IMR-90 (cell line): ENCODE measurements at regions not wholly inside any gene's neighbourhood (a gene's known extent, or its start where the extent isn't known, plus 50 kb on each side); places are given as distances from the start of the nearest gene placed in this dataset.

Experiments used
- ATAC-seq: fragments of 200-7000 bp; cut with Tn5 transposase; 2 replicates; pipeline ENCODE4 v1.9.1; 2020; ENCODE audit warnings: low read depth, mild to moderate bottlenecking, moderate library complexity
- BruUV-seq: library from RNA; stranded (reverse); fragments of 400-500 nt; replicated peaks from 2 replicates; lab custom pipeline; 2021; lab: Mats Ljungman, UMichigan
- CTCF ChIA-PET: fragments of 300-600 bp; formaldehyde crosslinking; extraction: SDS; loops from one replicate; lab custom pipeline; 2021; ENCODE audit warnings: antibody characterized with exemption; lab: Yijun Ruan, JAX
- POLR2A ChIA-PET: fragments of 300-600 bp; sonication (Branson Sonifier 250); formaldehyde crosslinking; loops from one replicate; lab custom pipeline; 2022; ENCODE audit warnings: antibody characterized with exemption; ENCODE audit not compliant: unreplicated experiment; lab: Charles Lee
- DNase-seq: peaks from one replicate; pipeline ENCODE4 v3.0.0; 2013
- H2AFZ ChIP-seq: replicated peaks from 2 replicates; pipeline ENCODE3; 2013; ENCODE audit warnings: low read length, mild to moderate bottlenecking; ENCODE audit not compliant: poor library complexity
- H2AK5ac ChIP-seq: 2 replicates; pipeline ENCODE4 v1.6.1; 2013; ENCODE audit warnings: low read depth, low read length, inconsistent platforms
- H2AK9ac ChIP-seq: replicated peaks from 2 replicates; pipeline ENCODE3; 2013; ENCODE audit warnings: mild to moderate bottlenecking, low read depth, low read length, moderate library complexity; ENCODE audit not compliant: poor library complexity
- H2BK120ac ChIP-seq: 2 replicates; pipeline ENCODE4 v1.6.1; 2013; ENCODE audit warnings: low read depth, low read length, inconsistent platforms
- H2BK15ac ChIP-seq: 3 replicates; pipeline ENCODE4 v1.6.1; 2013; ENCODE audit warnings: low read depth, low read length, inconsistent platforms
- H2BK20ac ChIP-seq: 2 replicates; pipeline ENCODE4 v1.6.1; 2013; ENCODE audit warnings: low read depth, mild to moderate bottlenecking, inconsistent platforms, low read length, moderate library complexity
- H2BK5ac ChIP-seq: 2 replicates; pipeline ENCODE4 v1.6.1; 2013; ENCODE audit warnings: mild to moderate bottlenecking, low read depth, low read length, inconsistent platforms; ENCODE audit not compliant: poor library complexity, severe bottlenecking
- H3K14ac ChIP-seq: replicated peaks from 2 replicates; pipeline ENCODE4 v1.6.1; 2013; ENCODE audit warnings: low read depth, low read length, inconsistent platforms
- H3K18ac ChIP-seq: 2 replicates; pipeline ENCODE4 v1.6.1; 2013; ENCODE audit warnings: low read depth, low read length, control low read depth
- H3K23ac ChIP-seq: 2 replicates; pipeline ENCODE4 v1.6.1; 2013; ENCODE audit warnings: low read depth, low read length, inconsistent platforms
- H3K27ac ChIP-seq: 2 replicates; pipeline ENCODE4 v1.5.1; 2013; ENCODE audit warnings: mild to moderate bottlenecking, control low read depth, low read length; ENCODE audit not compliant: insufficient read depth
- H3K27me3 ChIP-seq: 2 replicates; pipeline ENCODE4 v1.6.1; 2013; ENCODE audit warnings: low read length; ENCODE audit not compliant: control insufficient read depth, insufficient read depth
- H3K36me3 ChIP-seq: 2 replicates; pipeline ENCODE4 v1.6.1; 2013; ENCODE audit warnings: low read length, mixed read lengths; ENCODE audit not compliant: control insufficient read depth, insufficient read depth
- H3K4ac ChIP-seq: 2 replicates; pipeline ENCODE4 v1.6.1; 2013; ENCODE audit warnings: low read depth, low read length, inconsistent platforms
- H3K4me1 ChIP-seq: 2 replicates; pipeline ENCODE4 v1.6.1; 2013; ENCODE audit warnings: low read length, mixed read lengths; ENCODE audit not compliant: control insufficient read depth, insufficient read depth
- H3K4me2 ChIP-seq: 2 replicates; pipeline ENCODE4 v1.6.1; 2013; ENCODE audit warnings: low read depth, mild to moderate bottlenecking, control low read depth, low read length, moderate library complexity
- H3K4me3 ChIP-seq: 2 replicates; pipeline ENCODE4 v1.5.1; 2013; ENCODE audit warnings: low read depth, mild to moderate bottlenecking, control low read depth, low read length, moderate library complexity; ENCODE audit not compliant: insufficient read depth
- H3K56ac ChIP-seq: 2 replicates; pipeline ENCODE4 v1.6.1; 2013; ENCODE audit warnings: low read length, inconsistent platforms; ENCODE audit not compliant: insufficient read depth; ENCODE audit errors: extremely low read depth
- H3K79me1 ChIP-seq, 2 experiments: 2 replicates each; pipeline ENCODE4 v1.6.1; 2013; ENCODE audit warnings: low read length in 2 of 2, inconsistent platforms in 1 of 2, low read depth in 1 of 2
- H3K9ac ChIP-seq: 2 replicates; pipeline ENCODE4 v1.6.1; 2013; ENCODE audit warnings: low read depth, low read length, control low read depth
- H3K9me1 ChIP-seq: 2 replicates; pipeline ENCODE4 v1.6.1; 2013; ENCODE audit warnings: low read length, inconsistent platforms; ENCODE audit not compliant: insufficient read depth
- H3K9me3 ChIP-seq: 2 replicates; pipeline ENCODE4 v1.6.1; 2013; ENCODE audit warnings: low read length; ENCODE audit not compliant: control insufficient read depth, insufficient read depth
- H4K20me1 ChIP-seq: 2 replicates; pipeline ENCODE4 v1.6.1; 2013; ENCODE audit warnings: low read length, inconsistent platforms; ENCODE audit not compliant: insufficient read depth
- H4K5ac ChIP-seq: 2 replicates; pipeline ENCODE4 v1.6.1; 2013; ENCODE audit warnings: mild to moderate bottlenecking, low read depth, low read length, control low read depth
- H4K8ac ChIP-seq, 2 experiments: 2 replicates each; pipeline ENCODE4 v1.6.1; 2013; ENCODE audit warnings: low read depth in 2 of 2, low read length in 2 of 2, control low read depth in 1 of 2, inconsistent platforms in 1 of 2
- H4K91ac ChIP-seq: 2 replicates; pipeline ENCODE4 v1.6.1; 2013; ENCODE audit warnings: low read depth, low read length, inconsistent platforms; ENCODE audit not compliant: insufficient read depth
- CEBPB ChIP-seq: IDR thresholded peaks from 2 replicates; pipeline ENCODE4 v1.6.1; 2012; ENCODE audit warnings: low read depth, low read length, improper control_type of control experiment
- CHD1 ChIP-seq: IDR thresholded peaks from 2 replicates; pipeline ENCODE4 v1.6.1; 2012; ENCODE audit warnings: low read depth, low read length, improper control_type of control experiment
- ELK1 ChIP-seq: fragments of 150-350 bp; IDR thresholded peaks from 2 replicates; pipeline ENCODE4 v1.6.1; 2016; ENCODE audit warnings: low read depth, mild to moderate bottlenecking, low read length, moderate library complexity, borderline replicate concordance
- MAFK ChIP-seq: IDR thresholded peaks from 2 replicates; pipeline ENCODE4 v1.6.1; 2012; ENCODE audit warnings: low read depth, low read length, improper control_type of control experiment
- NFE2L2 ChIP-seq: fragments of 150-350 bp; IDR thresholded peaks from 2 replicates; pipeline ENCODE4 v1.6.1; 2016; ENCODE audit warnings: low read depth, mild to moderate bottlenecking, low read length
- POLR2A ChIP-seq: IDR thresholded peaks from 2 replicates; pipeline ENCODE4 v1.6.1; 2012; ENCODE audit warnings: mild to moderate bottlenecking, low read depth, low read length
- RAD21 ChIP-seq: IDR thresholded peaks from 2 replicates; pipeline ENCODE4 v1.6.1; 2012; ENCODE audit warnings: low read length, improper control_type of control experiment
- SMC3 ChIP-seq: fragments of 150-350 bp; IDR thresholded peaks from 2 replicates; pipeline ENCODE4 v1.6.1; 2016; ENCODE audit warnings: low read depth, mild to moderate bottlenecking, antibody characterized with exemption, low read length, moderate library complexity
- WGBS, 2 experiments: methylation state at CpG; one replicate each; pipeline versions ENCODE4 v1.1.5 to v1.1.7; 2013; ENCODE audit warnings: missing lambda C conversion rate in 2 of 2; ENCODE audit not compliant: insufficient read length in 1 of 2; ENCODE audit errors: extremely low coverage in 2 of 2; 5-methylcytosine and 5-hydroxymethylcytosine counted together
- dilution Hi-C: fragments of 300-500 bp; cut with HindIII; formaldehyde crosslinking; loops from one replicate; pipeline ENCODE4 v1.14.3; 2018; ENCODE audit warnings: low sequenced_read_pairs; ENCODE audit not compliant: unreplicated experiment
- in situ Hi-C: fragments of 300-500 bp; cut with MboI; formaldehyde crosslinking; loops from 3 replicates; pipeline ENCODE4 v1.14.3; 2019; ENCODE audit warnings: low sequenced_read_pairs, inconsistent platforms, mixed read lengths
- intact Hi-C: fragments of 100-400 bp; cut with micrococcal nuclease; formaldehyde crosslinking; loops from 2 replicates; pipeline ENCODE4 v1.10.0; 2022

- dilution Hi-C loops: no loop called here
These were observed 192.9 kb upstream of the CCNH start for GRCh38 chr5:87605663-87606062.

More at GRCh38 chr5:87605663-87606062, 192.9 kb upstream of the CCNH start:
- intact Hi-C loops (no loop called here), in situ Hi-C loops (no loop called here)
- BruUV-seq: no TSS peak
- no CpG with 5 or more reads among the region's 2 CpGs for WGBS, 2 experiments
- Histone ChIP-seq H3K56ac (no peak overlapping the region), H2AK5ac (no peak overlapping the region), H3K79me1 (no peaks in the 10 kb centered on the region), H3K18ac (no peak overlapping the region), H3K4ac (no peak overlapping the region), H3K9ac (no peak overlapping the region), H2BK5ac (no peak overlapping the region), H3K4me1 (no peaks in the 10 kb centered on the region), H4K20me1 (no peaks in the 10 kb centered on the region), H3K27ac (no peak overlapping the region), H2BK120ac (no peak overlapping the region), H4K8ac (no peak overlapping the region), H4K91ac (no peak overlapping the region), H2AK9ac (no peak overlapping the region), H3K9me3 (peaks cover 4% of the 10 kb centered on the region; the same call in 1 of the 2 replicates), H2BK15ac (no peak overlapping the region), H3K14ac (no peak overlapping the region), H3K4me2 (no peak overlapping the region), H3K36me3 (no peaks in the 10 kb centered on the region), H3K27me3 (no peaks in the 10 kb centered on the region), H4K5ac (no peak overlapping the region), H2BK20ac (no peak overlapping the region), H3K9me1 (no peaks in the 10 kb centered on the region), H2AFZ (no peak overlapping the region), H3K23ac (no peak overlapping the region), H3K4me3 (no peak overlapping the region)
- ATAC-seq (no peak), DNase-seq (no peak)
- TF ChIP-seq SMC3: no peak
- TF ChIP-seq MAFK: peak; percentile 58
- no peak for TF ChIP-seq NFE2L2
- no peak for TF ChIP-seq ELK1
- no peak for TF ChIP-seq RAD21
- no peak for TF ChIP-seq CEBPB
- TF ChIP-seq POLR2A: no peak
- no peak for TF ChIP-seq CHD1
- CTCF ChIA-PET: no interaction called here
- POLR2A ChIA-PET: no interaction called here
